Panc1 (cell line): ENCODE measurements at regions not wholly inside any gene's neighbourhood (a gene's known extent, or its start where the extent isn't known, plus 50 kb on each side); places are given as distances from the start of the nearest gene placed in this dataset.

Source experiments
- ATAC-seq: fragments of 200-7000 bp; cut with Tn5 transposase; 2 replicates; pipeline ENCODE4 v1.9.1; 2020; ENCODE audit warnings: mild to moderate bottlenecking, moderate library complexity
- BruUV-seq: library from RNA; stranded (reverse); fragments of 400-500 nt; replicated peaks from 2 replicates; lab custom pipeline; 2021; lab: Mats Ljungman, UMichigan
- CTCF ChIA-PET: fragments of 300-600 bp; sonication (Branson Sonifier 250); formaldehyde crosslinking; loops from one replicate; lab custom pipeline; 2022; ENCODE audit warnings: antibody characterized with exemption; lab: Charles Lee
- POLR2A ChIA-PET: fragments of 300-600 bp; sonication (Branson Sonifier 250); formaldehyde crosslinking; loops from one replicate; lab custom pipeline; 2022; ENCODE audit warnings: antibody characterized with exemption; lab: Charles Lee
- DNase-seq: peaks from one replicate; pipeline ENCODE4 v3.0.0-alpha.2; 2010; ENCODE audit warnings: low read depth, low spot score
- H3K27ac ChIP-seq: 2 replicates; pipeline ENCODE4 v1.5.1; 2011; ENCODE audit warnings: mild to moderate bottlenecking, low read length, inconsistent platforms
- H3K27me3 ChIP-seq: fragments of 200-500 bp; sonication (Bioruptor generic); 2 replicates; pipeline ENCODE4 v1.6.0; 2014; ENCODE audit warnings: low read length, inconsistent platforms; ENCODE audit not compliant: control insufficient read depth, insufficient read depth
- H3K36me3 ChIP-seq: fragments of 200-500 bp; sonication (Bioruptor generic); 2 replicates; pipeline ENCODE4 v1.5.1; 2014; ENCODE audit warnings: inconsistent platforms, mild to moderate bottlenecking, low read length, moderate library complexity; ENCODE audit not compliant: control insufficient read depth, insufficient read depth
- H3K4me1 ChIP-seq: 2 replicates; pipeline ENCODE4 v1.5.1; 2011; ENCODE audit warnings: inconsistent platforms, mild to moderate bottlenecking, low read length, moderate library complexity; ENCODE audit not compliant: control insufficient read depth, insufficient read depth
- H3K4me3 ChIP-seq, 2 experiments: 2 replicates each; pipeline ENCODE4 v1.5.1; 2011 to 2012; ENCODE audit warnings: low read depth in 2 of 2, low read length in 2 of 2, mild to moderate bottlenecking in 2 of 2, inconsistent platforms in 1 of 2, moderate library complexity in 1 of 2
- H3K9me3 ChIP-seq: fragments of 200-500 bp; sonication (Bioruptor generic); 2 replicates; pipeline ENCODE4 v1.5.1; 2014; ENCODE audit warnings: low read depth, mild to moderate bottlenecking, inconsistent platforms, low read length, moderate library complexity; ENCODE audit not compliant: control insufficient read depth, insufficient read depth
- POLR2AphosphoS5 ChIP-seq: IDR thresholded peaks from 2 replicates; pipeline ENCODE4 v1.6.1; 2012; ENCODE audit warnings: mild to moderate bottlenecking, low read depth, low read length, moderate library complexity
- SIN3A ChIP-seq: IDR thresholded peaks from 2 replicates; pipeline ENCODE4 v1.6.1; 2012; ENCODE audit warnings: low read depth, mild to moderate bottlenecking, low read length, moderate library complexity, borderline replicate concordance; ENCODE audit not compliant: insufficient read depth
- TCF7L2 ChIP-seq: IDR thresholded peaks from 2 replicates; pipeline ENCODE4 v1.6.1; 2011; ENCODE audit warnings: mild to moderate bottlenecking, low read depth, low read length, inconsistent platforms
- in situ Hi-C: cut with HindIII; loops from 2 replicates; pipeline ENCODE4 v1.10.0; 2016; ENCODE audit warnings: low sequenced_read_pairs, low pct_unique_long_range_greater_than_20kb
- intact Hi-C: fragments of 100-400 bp; cut with micrococcal nuclease; formaldehyde crosslinking; loops from one replicate; pipeline ENCODE4 v1.10.0; 2022; ENCODE audit not compliant: unreplicated experiment
- TF ChIP-seq, protein P1 (sequence below), 2 experiments: IDR thresholded peaks; 2 replicates each; pipeline ENCODE4 v1.6.1; 2011 to 2012; ENCODE audit warnings: low read depth in 2 of 2, control low read depth in 1 of 2, low read length in 1 of 2, mild to moderate bottlenecking in 1 of 2, moderate library complexity in 1 of 2; ENCODE audit not compliant: insufficient read depth in 1 of 2
- TF ChIP-seq, protein P2 (sequence below): fragments of 450-650 bp; IDR thresholded peaks from 2 replicates; pipeline ENCODE4 v1.5.1; 2017; ENCODE audit warnings: mild to moderate bottlenecking

DNA sequence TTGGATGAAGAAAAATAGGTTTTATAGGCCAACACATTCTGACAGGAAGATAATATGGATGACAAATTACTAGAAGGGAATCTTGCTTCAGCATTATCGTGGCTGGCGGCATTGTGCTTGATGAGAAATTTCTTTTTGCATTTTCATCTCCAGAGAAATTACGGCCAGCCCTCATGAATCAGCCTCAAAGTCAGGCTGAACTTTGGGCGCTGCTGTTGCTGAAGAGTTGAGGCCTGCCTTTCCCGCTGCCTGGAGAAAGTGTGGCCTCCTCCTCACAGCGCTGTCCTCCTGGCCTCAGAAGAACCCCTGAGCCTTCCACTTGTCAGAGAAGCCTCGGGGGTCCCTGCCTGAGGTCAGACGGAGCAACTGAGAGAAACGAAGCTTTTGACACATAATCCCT, 272.4 kb upstream of the KCNIP4 start:
- intact Hi-C loops, result no loop called here
- ChIA-PET POLR2A (no interaction called here), CTCF (no interaction called here)
- ATAC-seq, result no peak
- H3K27ac ChIP-seq, result no peak overlapping the region
- no peaks in the 10 kb centered on the region for H3K27me3 ChIP-seq
- no peak overlapping the region for H3K4me3 ChIP-seq
- no peaks in the 10 kb centered on the region for H3K4me1 ChIP-seq
- in situ Hi-C loops, result no loop called here
- no peaks in the 10 kb centered on the region for H3K9me3 ChIP-seq
- DNase-seq, result no peak
- TF ChIP-seq TCF7L2, result no peak
- TF ChIP-seq SIN3A, result no peak
- TF ChIP-seq, protein P1, sequence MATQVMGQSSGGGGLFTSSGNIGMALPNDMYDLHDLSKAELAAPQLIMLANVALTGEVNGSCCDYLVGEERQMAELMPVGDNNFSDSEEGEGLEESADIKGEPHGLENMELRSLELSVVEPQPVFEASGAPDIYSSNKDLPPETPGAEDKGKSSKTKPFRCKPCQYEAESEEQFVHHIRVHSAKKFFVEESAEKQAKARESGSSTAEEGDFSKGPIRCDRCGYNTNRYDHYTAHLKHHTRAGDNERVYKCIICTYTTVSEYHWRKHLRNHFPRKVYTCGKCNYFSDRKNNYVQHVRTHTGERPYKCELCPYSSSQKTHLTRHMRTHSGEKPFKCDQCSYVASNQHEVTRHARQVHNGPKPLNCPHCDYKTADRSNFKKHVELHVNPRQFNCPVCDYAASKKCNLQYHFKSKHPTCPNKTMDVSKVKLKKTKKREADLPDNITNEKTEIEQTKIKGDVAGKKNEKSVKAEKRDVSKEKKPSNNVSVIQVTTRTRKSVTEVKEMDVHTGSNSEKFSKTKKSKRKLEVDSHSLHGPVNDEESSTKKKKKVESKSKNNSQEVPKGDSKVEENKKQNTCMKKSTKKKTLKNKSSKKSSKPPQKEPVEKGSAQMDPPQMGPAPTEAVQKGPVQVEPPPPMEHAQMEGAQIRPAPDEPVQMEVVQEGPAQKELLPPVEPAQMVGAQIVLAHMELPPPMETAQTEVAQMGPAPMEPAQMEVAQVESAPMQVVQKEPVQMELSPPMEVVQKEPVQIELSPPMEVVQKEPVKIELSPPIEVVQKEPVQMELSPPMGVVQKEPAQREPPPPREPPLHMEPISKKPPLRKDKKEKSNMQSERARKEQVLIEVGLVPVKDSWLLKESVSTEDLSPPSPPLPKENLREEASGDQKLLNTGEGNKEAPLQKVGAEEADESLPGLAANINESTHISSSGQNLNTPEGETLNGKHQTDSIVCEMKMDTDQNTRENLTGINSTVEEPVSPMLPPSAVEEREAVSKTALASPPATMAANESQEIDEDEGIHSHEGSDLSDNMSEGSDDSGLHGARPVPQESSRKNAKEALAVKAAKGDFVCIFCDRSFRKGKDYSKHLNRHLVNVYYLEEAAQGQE (IDR thresholded peaks at IDR 0.05; ENCODE audit: insufficient read depth in 1 of 2, low read depth in 2 of 2, low read length in 1 of 2), result no peak
- TF ChIP-seq, protein P2, sequence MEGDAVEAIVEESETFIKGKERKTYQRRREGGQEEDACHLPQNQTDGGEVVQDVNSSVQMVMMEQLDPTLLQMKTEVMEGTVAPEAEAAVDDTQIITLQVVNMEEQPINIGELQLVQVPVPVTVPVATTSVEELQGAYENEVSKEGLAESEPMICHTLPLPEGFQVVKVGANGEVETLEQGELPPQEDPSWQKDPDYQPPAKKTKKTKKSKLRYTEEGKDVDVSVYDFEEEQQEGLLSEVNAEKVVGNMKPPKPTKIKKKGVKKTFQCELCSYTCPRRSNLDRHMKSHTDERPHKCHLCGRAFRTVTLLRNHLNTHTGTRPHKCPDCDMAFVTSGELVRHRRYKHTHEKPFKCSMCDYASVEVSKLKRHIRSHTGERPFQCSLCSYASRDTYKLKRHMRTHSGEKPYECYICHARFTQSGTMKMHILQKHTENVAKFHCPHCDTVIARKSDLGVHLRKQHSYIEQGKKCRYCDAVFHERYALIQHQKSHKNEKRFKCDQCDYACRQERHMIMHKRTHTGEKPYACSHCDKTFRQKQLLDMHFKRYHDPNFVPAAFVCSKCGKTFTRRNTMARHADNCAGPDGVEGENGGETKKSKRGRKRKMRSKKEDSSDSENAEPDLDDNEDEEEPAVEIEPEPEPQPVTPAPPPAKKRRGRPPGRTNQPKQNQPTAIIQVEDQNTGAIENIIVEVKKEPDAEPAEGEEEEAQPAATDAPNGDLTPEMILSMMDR, result no peak
- TF ChIP-seq POLR2AphosphoS5, result no peak
- no peaks in the 10 kb centered on the region for H3K36me3 ChIP-seq
- BruUV-seq, result no TSS peak

DNA sequence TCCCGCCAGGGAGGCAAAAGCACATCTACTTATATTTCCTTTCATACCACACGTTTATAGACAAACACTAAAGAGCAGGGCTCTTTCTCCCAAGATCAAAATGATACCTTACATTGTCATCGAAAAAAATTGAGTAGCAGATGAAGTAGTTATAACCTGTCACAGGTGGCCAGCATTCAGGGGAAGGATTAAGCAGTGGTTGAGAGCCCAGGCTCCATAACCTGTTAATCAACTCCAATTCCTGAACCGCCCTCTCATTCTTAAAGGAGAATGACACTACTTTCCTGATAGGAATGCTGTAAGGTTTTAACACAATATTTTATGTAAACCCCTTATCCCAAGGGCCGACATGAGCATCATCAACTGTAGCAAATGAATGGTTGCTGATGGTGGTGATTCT, 268.9 kb upstream of the KCNIP4 start:
- ChIA-PET POLR2A (no interaction called here), CTCF (no interaction called here)
- no peaks in the 10 kb centered on the region for H3K9me3 ChIP-seq
- no peaks in the 10 kb centered on the region for H3K4me1 ChIP-seq
- DNase-seq (no peak), ATAC-seq (no peak)
- no peaks in the 10 kb centered on the region for H3K27me3 ChIP-seq
- H3K36me3 ChIP-seq, result no peaks in the 10 kb centered on the region
- H3K27ac ChIP-seq, result no peak overlapping the region
- intact Hi-C loops, result no loop called here
- in situ Hi-C loops, result no loop called here
- no peak overlapping the region for H3K4me3 ChIP-seq
- TF ChIP-seq, protein P1 (IDR thresholded peaks at IDR 0.05; ENCODE audit: insufficient read depth in 1 of 2, low read depth in 2 of 2, low read length in 1 of 2), result no peak
- TF ChIP-seq, protein P2, result no peak
- TF ChIP-seq TCF7L2 (no peak), SIN3A (no peak), POLR2AphosphoS5 (no peak)
- no TSS peak for BruUV-seq
